Neural cell (in vitro differentiated cells): ENCODE measurements at regions not wholly inside any gene's neighbourhood (a gene's known extent, or its start where the extent isn't known, plus 50 kb on each side); places are given as distances from the start of the nearest gene placed in this dataset.

Experiments used
- H2AFZ ChIP-seq: fragments of 200-600, 300-800 bp; sonication (generic), shearing (Covaris generic); 2 replicates; pipeline ENCODE4 v1.6.0; 2014; ENCODE audit warnings: low read depth, mild to moderate bottlenecking, antibody characterized with exemption, low read length, moderate library complexity
- H3F3A ChIP-seq: fragments of 200-600 bp; shearing (Covaris generic); 2 replicates; pipeline ENCODE4 v1.6.1; 2016; ENCODE audit warnings: mild to moderate bottlenecking, moderate library complexity, mixed read lengths, antibody characterized with exemption, low read length; ENCODE audit not compliant: insufficient read depth, poor library complexity, severe bottlenecking
- H3K27ac ChIP-seq: fragments of 200-600, 300-800 bp; sonication (generic), shearing (Covaris generic); 2 replicates; pipeline ENCODE4 v1.5.1; 2014; ENCODE audit warnings: mild to moderate bottlenecking, low read length, moderate library complexity
- H3K27me3 ChIP-seq: fragments of 300-800, 200-600 bp; sonication (generic), shearing (Covaris generic); 2 replicates; pipeline ENCODE4 v1.6.0; 2014; ENCODE audit warnings: mild to moderate bottlenecking, low read depth, low read length, moderate library complexity; ENCODE audit not compliant: insufficient read depth
- H3K36me3 ChIP-seq: fragments of 300-800, 200-600 bp; sonication (generic), shearing (Covaris generic); 2 replicates; pipeline ENCODE4 v1.5.1; 2014; ENCODE audit warnings: mild to moderate bottlenecking, antibody characterized with exemption, low read length, moderate library complexity; ENCODE audit not compliant: insufficient read depth
- H3K4me2 ChIP-seq: fragments of 300-800, 200-600 bp; sonication (generic), shearing (Covaris generic); 2 replicates; pipeline ENCODE4 v1.6.0; 2014; ENCODE audit warnings: mild to moderate bottlenecking, low read length
- H3K4me3 ChIP-seq: fragments of 300-800, 200-600 bp; sonication (generic), shearing (Covaris generic); 2 replicates; pipeline ENCODE4 v1.5.1; 2014; ENCODE audit warnings: mild to moderate bottlenecking, low read length, moderate library complexity
- H3K79me2 ChIP-seq: fragments of 200-600 bp; shearing (Covaris generic); replicated peaks from 2 replicates; pipeline ENCODE4 v1.6.0; 2014; ENCODE audit warnings: mild to moderate bottlenecking, low read length, moderate library complexity; ENCODE audit not compliant: insufficient read depth
- H3K9ac ChIP-seq: fragments of 300-800, 200-600 bp; sonication (generic), shearing (Covaris generic); 2 replicates; pipeline ENCODE4 v1.6.1; 2016; ENCODE audit warnings: mild to moderate bottlenecking, low read length, mixed read lengths
- H3K9me2 ChIP-seq: fragments of 200-600 bp; shearing (Covaris generic); 2 replicates; pipeline ENCODE4 v1.6.1; 2016; ENCODE audit warnings: mild to moderate bottlenecking, low read length, mixed read lengths; ENCODE audit not compliant: insufficient read depth
- H3K9me3 ChIP-seq: fragments of 200-600, 300-800 bp; sonication (generic), shearing (Covaris generic); 2 replicates; pipeline ENCODE4 v1.6.1; 2016; ENCODE audit warnings: mild to moderate bottlenecking, mixed run types, low read length, moderate library complexity, mixed read lengths
- H4K20me1 ChIP-seq: fragments of 200-600 bp; shearing (Covaris generic); 2 replicates; pipeline ENCODE4 v1.6.1; 2016; ENCODE audit warnings: mild to moderate bottlenecking, mixed run types; ENCODE audit not compliant: insufficient read depth
- EP300 ChIP-seq: fragments of 450-650 bp; conservative IDR thresholded peaks from 2 replicates; pipeline ENCODE4 v1.6.1; 2014; ENCODE audit warnings: antibody characterized with exemption, mild to moderate bottlenecking, moderate library complexity; ENCODE audit not compliant: poor library complexity, severe bottlenecking
- EZH2 ChIP-seq: fragments of 200-600, 300-800 bp; shearing (Covaris generic), sonication (generic); IDR thresholded peaks from 2 replicates; pipeline ENCODE4 v1.6.1; 2014; ENCODE audit warnings: antibody characterized with exemption, low read length, borderline replicate concordance, mild to moderate bottlenecking; ENCODE audit not compliant: insufficient read depth, poor library complexity, severe bottlenecking
- MXI1 ChIP-seq: fragments of 450-650 bp; conservative IDR thresholded peaks from 2 replicates; pipeline ENCODE4 v1.6.1; 2014; ENCODE audit warnings: antibody characterized with exemption, mild to moderate bottlenecking; ENCODE audit not compliant: poor library complexity, severe bottlenecking
- POLR2AphosphoS5 ChIP-seq: IDR thresholded peaks from 2 replicates; pipeline ENCODE4 v1.6.1; 2012
- RAD21 ChIP-seq: fragments of 450-650 bp; conservative IDR thresholded peaks from 2 replicates; pipeline ENCODE4 v1.6.1; 2014; ENCODE audit warnings: antibody characterized with exemption, mild to moderate bottlenecking, moderate library complexity
- SMC3 ChIP-seq: fragments of 450-650 bp; conservative IDR thresholded peaks from 2 replicates; pipeline ENCODE4 v1.6.1; 2014; ENCODE audit warnings: antibody characterized with exemption, mild to moderate bottlenecking, moderate library complexity; ENCODE audit not compliant: poor library complexity
- TAF1 ChIP-seq: IDR thresholded peaks from 2 replicates; pipeline ENCODE4 v1.6.1; 2012; ENCODE audit warnings: low read depth
- TF ChIP-seq, protein P1 (sequence below): IDR thresholded peaks from 2 replicates; pipeline ENCODE4 v1.6.1; 2012; ENCODE audit warnings: borderline replicate concordance
- TF ChIP-seq, protein P2 (sequence below): fragments of 450-650 bp; IDR thresholded peaks from 2 replicates; pipeline ENCODE4 v1.5.1; 2014; ENCODE audit warnings: antibody characterized with exemption, mild to moderate bottlenecking, moderate library complexity; ENCODE audit not compliant: poor library complexity, severe bottlenecking

DNA sequence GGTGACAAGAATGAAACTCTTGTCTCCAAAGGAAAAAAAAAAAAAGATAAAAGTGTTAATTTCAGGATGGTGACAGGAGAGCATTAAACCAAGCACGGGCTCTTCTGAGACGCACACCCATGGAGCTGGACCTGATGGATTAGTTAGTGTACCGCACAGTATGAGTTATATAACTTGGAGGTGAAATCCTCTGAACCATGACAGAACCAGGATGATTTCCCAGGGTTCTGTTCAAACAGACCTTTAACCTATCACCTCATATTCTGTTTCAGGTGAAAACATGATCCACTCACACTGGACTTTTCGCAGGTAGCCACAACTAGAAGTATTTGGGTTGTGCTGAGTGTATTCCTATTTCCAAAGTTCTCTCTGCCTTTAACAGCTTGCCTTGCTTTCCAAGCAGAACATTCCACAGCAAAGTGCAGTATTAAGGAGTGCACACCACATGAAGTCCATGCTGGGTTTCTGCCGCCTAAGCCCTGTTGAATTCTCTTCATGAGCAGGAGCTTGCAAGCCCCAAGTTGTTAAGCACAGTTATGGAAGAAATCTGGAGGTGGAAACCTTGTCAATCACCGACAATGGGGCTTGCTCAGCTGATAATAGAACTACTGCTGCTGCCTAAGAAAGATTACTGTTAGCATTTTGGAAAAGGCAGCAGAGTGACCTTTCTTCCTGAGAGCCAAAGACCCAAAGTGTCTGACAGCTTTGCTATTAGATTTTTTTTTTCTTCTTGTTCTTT lies 461.7 kb downstream of the TLE1 start:
- H3K36me3 ChIP-seq, result no peaks in the 10 kb centered on the region
- no peaks in the 10 kb centered on the region for H3K9me3 ChIP-seq
- no peak overlapping the region for H3K4me2 ChIP-seq
- no peak overlapping the region for H3K27ac ChIP-seq
- no peak overlapping the region for H3K9ac ChIP-seq
- no peak overlapping the region for H2AFZ ChIP-seq
- H4K20me1 ChIP-seq, result no peaks in the 10 kb centered on the region
- TF ChIP-seq RAD21 (no peak), SMC3 (no peak), POLR2AphosphoS5 (no peak), EP300 (no peak), MXI1 (no peak), TAF1 (no peak), EZH2 (no peak)
- TF ChIP-seq, protein P1, sequence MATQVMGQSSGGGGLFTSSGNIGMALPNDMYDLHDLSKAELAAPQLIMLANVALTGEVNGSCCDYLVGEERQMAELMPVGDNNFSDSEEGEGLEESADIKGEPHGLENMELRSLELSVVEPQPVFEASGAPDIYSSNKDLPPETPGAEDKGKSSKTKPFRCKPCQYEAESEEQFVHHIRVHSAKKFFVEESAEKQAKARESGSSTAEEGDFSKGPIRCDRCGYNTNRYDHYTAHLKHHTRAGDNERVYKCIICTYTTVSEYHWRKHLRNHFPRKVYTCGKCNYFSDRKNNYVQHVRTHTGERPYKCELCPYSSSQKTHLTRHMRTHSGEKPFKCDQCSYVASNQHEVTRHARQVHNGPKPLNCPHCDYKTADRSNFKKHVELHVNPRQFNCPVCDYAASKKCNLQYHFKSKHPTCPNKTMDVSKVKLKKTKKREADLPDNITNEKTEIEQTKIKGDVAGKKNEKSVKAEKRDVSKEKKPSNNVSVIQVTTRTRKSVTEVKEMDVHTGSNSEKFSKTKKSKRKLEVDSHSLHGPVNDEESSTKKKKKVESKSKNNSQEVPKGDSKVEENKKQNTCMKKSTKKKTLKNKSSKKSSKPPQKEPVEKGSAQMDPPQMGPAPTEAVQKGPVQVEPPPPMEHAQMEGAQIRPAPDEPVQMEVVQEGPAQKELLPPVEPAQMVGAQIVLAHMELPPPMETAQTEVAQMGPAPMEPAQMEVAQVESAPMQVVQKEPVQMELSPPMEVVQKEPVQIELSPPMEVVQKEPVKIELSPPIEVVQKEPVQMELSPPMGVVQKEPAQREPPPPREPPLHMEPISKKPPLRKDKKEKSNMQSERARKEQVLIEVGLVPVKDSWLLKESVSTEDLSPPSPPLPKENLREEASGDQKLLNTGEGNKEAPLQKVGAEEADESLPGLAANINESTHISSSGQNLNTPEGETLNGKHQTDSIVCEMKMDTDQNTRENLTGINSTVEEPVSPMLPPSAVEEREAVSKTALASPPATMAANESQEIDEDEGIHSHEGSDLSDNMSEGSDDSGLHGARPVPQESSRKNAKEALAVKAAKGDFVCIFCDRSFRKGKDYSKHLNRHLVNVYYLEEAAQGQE, result no peak
- TF ChIP-seq, protein P2, sequence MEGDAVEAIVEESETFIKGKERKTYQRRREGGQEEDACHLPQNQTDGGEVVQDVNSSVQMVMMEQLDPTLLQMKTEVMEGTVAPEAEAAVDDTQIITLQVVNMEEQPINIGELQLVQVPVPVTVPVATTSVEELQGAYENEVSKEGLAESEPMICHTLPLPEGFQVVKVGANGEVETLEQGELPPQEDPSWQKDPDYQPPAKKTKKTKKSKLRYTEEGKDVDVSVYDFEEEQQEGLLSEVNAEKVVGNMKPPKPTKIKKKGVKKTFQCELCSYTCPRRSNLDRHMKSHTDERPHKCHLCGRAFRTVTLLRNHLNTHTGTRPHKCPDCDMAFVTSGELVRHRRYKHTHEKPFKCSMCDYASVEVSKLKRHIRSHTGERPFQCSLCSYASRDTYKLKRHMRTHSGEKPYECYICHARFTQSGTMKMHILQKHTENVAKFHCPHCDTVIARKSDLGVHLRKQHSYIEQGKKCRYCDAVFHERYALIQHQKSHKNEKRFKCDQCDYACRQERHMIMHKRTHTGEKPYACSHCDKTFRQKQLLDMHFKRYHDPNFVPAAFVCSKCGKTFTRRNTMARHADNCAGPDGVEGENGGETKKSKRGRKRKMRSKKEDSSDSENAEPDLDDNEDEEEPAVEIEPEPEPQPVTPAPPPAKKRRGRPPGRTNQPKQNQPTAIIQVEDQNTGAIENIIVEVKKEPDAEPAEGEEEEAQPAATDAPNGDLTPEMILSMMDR, result no peak
- H3K79me2 ChIP-seq, result no peaks in the 10 kb centered on the region
- H3K27me3 ChIP-seq, result no peaks in the 10 kb centered on the region
- H3K9me2 ChIP-seq, result no peaks in the 10 kb centered on the region
- H3F3A ChIP-seq, result no peaks in the 10 kb centered on the region
- no peak overlapping the region for H3K4me3 ChIP-seq

DNA sequence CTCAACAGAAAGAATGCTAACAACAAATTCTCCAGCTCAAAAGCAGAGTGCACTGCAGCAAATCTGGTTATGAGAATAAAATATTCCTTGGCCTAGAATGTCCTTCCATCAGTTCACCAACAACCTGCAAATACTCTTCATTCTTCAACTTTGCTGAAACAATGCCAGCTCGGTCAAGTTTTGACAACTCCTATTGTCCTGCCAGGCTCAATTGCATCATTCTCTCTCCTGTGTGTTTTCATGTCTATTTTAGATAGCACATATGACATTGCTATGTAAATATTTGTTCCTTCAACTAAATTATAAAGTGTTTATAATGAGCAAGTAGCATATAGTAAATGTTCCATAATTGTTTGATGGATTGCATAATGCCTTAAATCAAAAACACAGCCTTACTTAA lies 463.8 kb downstream of the TLE1 start:
- no peak for TF ChIP-seq POLR2AphosphoS5
- no peak for TF ChIP-seq SMC3
- TF ChIP-seq TAF1, result no peak
- TF ChIP-seq RAD21, result no peak
- TF ChIP-seq, protein P1, result no peak
- TF ChIP-seq EP300, result no peak
- TF ChIP-seq EZH2, result no peak
- TF ChIP-seq, protein P2, result no peak
- TF ChIP-seq MXI1, result no peak
- Histone ChIP-seq H3K4me2 (no peak overlapping the region), H3K9ac (no peak overlapping the region), H3K9me2 (no peaks in the 10 kb centered on the region), H3K79me2 (no peaks in the 10 kb centered on the region), H3K27ac (no peak overlapping the region), H3K9me3 (no peaks in the 10 kb centered on the region), H3K36me3 (no peaks in the 10 kb centered on the region), H3K27me3 (no peaks in the 10 kb centered on the region), H4K20me1 (no peaks in the 10 kb centered on the region), H3K4me3 (no peak overlapping the region), H2AFZ (no peak overlapping the region), H3F3A (no peaks in the 10 kb centered on the region)
